ENCODE measurements at regions not wholly inside any gene's neighbourhood (a gene's known extent, or its start where the extent isn't known, plus 50 kb on each side); places are given as distances from the start of the nearest gene placed in this dataset.
A peak's percentile ranks its signal among the peaks of the same experiment; 100 is the strongest.

DNA sequence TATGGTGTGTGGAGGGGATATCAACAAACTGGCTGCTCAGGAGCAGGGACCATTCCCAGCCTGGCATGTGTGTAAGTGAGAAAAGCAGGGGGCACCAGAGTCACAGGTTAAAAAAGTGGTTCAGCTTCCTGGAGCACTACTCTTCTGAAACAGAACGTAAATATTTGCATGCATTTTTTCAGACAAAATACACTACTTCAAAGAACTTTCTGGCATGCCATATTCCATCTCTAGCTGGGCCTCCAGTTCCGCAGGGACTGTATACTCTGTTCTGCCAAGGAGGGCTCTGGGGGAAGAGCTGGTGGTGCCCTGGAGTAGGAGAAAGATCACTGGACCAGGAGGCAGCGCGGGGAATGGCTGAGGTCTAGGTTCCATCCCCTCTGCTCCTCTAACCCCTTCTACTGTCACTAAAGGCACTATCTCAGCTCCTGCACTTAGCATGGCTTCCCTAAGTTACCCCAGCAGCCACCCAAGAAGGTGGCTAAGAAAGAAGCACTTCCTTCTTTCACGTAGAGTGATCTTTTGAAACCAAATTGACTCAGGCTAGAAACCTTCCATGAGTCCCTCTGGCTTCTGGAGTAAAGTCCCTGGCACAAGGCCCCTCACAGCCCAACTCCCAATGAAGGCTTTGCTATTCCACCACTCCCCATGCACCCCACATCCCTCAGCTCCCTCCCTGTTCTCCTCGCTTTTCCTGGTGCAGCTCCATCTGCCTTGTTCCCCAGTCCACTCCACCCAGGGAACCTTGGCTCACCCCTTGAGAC, 57.6 kb upstream of the CABLES1 start:
- H3K27ac ChIP-seq: no peak overlapping the region
- CTCF ChIA-PET: interaction anchor here (0.8 to 1.2 kb wide), 3 partner anchors 39 to 302 kb away, joined by 3 to 5 read pairs (median 4); no protein-coding TSS in a partner anchor
- no peak for DNase-seq (ENCODE audit: low spot score)
- TF ChIP-seq, protein P1, sequence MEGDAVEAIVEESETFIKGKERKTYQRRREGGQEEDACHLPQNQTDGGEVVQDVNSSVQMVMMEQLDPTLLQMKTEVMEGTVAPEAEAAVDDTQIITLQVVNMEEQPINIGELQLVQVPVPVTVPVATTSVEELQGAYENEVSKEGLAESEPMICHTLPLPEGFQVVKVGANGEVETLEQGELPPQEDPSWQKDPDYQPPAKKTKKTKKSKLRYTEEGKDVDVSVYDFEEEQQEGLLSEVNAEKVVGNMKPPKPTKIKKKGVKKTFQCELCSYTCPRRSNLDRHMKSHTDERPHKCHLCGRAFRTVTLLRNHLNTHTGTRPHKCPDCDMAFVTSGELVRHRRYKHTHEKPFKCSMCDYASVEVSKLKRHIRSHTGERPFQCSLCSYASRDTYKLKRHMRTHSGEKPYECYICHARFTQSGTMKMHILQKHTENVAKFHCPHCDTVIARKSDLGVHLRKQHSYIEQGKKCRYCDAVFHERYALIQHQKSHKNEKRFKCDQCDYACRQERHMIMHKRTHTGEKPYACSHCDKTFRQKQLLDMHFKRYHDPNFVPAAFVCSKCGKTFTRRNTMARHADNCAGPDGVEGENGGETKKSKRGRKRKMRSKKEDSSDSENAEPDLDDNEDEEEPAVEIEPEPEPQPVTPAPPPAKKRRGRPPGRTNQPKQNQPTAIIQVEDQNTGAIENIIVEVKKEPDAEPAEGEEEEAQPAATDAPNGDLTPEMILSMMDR (conservative IDR thresholded peaks at IDR 0.05; ENCODE audit: low read depth): 0 out of 2 replicates have a peak, but pooled peaks have one; percentile 6
- POLR2A ChIA-PET (ENCODE audit: low non-redundant PET): no interaction called here

DNA sequence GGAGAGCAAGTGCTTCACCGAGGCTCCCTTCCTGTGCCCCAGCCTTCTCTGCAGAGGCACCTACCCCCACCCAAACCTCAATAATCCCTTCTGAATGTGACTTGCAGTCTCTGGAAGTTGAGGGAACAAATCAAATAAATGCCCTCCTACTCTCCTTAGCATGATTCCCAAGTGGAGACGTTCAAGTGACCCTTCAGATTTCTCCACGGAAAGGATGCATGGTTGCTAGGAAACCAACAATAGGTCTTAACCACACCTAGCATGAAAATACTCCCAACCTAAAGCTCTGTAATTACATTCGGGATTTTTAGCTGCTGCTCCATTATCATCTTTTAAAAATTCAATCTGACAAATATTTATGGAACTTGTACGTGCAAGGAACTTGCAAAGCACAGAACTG, 50.2 kb upstream of the CABLES1 start:
- TF ChIP-seq, protein P1 (conservative IDR thresholded peaks at IDR 0.05; ENCODE audit: low read depth): no peak
- no peak for DNase-seq (ENCODE audit: low spot score)
- ChIA-PET CTCF (no interaction called here), POLR2A (ENCODE audit: low non-redundant PET) (interaction anchor here (0.7 kb wide), 1 partner anchor 34 kb away, joined by 3 read pairs; no protein-coding TSS in a partner anchor)
- H3K27ac ChIP-seq: no peak overlapping the region
